DMS79 treated with DMSO at 0.1 percent for 48 hours (cell line): ENCODE measurements at regions not wholly inside any gene's neighbourhood (a gene's known extent, or its start where the extent isn't known, plus 50 kb on each side); places are given as distances from the start of the nearest gene placed in this dataset.
"Not testable (repeated sequence)": the region's sequence is repeated elsewhere in the genome, so short reads cannot be mapped to it uniquely, and the experiment has no call there.

Experiments
- DNase-seq: peaks from one replicate; lab custom pipeline; 2025; lab: John Stamatoyannopoulos, UW

GRCh38 chr11:134665571-134666270, 253.7 kb upstream of the B3GAT1 start:
- DNase-seq = no peak

GRCh38 chr11:134665188-134665535, 253.1 kb upstream of the B3GAT1 start:
- no peak for DNase-seq

DNA sequence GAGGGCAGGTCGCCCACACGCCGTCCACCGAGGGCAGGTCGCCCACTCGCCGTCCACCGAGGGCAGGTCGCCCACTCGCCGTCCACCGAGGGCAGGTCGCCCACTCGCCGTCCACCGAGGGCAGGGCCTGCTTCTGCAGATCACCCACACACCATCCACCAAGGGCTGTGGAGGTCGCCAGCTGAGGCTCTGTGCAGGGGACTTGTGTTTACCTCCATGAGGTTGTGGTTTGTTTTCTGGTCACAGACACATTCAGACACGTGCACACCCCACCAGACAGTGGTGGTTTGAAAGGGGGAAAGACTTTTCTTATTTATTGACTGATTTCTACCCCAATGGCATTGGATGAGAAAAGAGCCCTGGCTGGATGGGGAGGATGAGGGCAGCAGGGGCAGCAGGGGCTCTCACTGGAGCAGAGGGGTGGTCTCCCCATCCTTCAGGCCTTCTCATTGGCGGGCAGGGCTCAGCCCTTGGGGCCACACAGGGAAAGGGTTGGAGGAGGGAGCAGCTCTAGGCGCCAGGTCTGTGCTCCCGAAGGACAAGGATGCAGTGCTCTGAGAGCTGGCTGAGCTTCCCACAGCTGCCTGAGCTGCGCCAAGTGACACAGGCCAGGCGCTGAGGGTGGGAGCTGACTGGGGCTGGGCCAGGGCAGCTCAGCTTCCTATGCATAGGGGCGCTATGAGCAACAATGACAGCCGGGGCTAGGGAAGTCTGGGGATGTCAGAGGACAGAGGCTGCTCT, 252.6 kb upstream of the B3GAT1 start:
- no peak for DNase-seq

DNA sequence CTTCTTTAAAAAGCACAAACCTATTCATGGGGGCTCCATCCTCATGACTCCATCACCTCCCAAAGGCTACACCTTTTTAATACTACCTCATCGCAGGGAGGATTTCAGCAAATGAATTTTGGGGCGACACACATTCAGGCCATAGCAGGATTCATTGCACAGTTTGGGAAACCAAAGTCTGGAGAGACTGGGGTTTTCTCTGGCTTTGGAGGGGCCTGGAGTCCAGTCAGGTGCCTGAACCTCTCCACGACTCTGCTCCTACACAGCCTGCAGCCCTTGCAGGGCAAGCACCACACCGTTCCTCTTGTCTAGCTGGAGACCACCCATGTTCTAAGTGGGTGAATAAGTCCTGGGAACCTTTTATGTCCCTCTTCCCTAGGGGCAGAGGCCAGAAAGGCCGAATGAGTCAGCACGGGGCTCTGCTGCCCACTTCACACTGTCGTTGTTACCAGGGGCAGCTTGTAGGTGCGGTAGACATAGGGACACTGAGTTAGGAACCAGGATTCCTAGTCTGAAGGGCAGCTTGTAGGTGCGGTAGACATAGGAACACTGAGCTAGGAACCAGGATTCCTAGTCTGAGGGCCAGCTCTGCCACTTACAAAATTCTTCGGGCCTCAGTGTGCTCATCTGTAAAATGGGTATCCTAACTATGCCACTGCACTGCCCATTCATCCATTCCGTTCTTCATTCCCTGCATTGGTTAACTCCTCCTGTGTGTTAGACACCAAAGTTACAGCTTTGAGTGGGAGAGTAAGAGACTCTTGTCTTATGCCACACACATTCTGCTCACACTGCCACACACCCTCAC, 251.7 kb upstream of the B3GAT1 start:
- DNase-seq = no peak

DNA sequence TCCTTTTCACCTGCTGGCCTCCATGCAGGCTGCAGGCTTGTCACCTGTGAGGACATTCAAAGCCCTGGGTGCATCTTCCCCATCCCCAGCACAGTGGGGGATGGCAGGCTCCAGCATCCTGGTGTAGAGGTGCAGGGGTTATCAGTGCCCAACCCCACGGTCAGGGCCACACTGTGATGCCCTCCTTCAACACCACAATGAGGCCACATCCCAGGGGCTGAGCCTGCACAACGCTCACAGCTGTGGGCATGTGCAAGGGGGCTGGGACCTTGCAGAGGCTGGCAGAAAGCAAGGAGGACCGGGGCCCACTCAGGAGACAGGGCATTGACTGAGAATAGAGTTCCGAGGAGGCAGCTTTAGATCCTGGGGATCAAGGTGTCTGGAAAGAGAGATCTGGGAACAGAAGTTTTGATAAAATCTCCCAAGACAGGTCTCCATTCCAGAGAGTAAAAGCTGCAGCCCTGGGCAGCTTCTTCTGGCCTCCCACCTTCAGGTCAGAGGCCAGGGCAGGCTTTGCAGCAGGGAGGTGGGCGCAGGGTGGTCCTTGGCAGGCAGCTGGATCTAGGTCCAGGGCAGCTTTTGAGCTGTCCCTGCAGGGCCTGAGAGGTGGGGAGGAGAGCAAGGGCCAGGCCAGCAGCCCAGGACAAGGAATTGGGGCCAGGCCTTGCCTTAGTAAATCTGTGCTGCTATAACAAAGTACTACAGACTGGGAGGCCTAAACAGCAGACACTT, 250.8 kb upstream of the B3GAT1 start:
- DNase-seq = no peak

GRCh38 chr11:134661660-134662059, 249.6 kb upstream of the B3GAT1 start:
- DNase-seq = no peak

DNA sequence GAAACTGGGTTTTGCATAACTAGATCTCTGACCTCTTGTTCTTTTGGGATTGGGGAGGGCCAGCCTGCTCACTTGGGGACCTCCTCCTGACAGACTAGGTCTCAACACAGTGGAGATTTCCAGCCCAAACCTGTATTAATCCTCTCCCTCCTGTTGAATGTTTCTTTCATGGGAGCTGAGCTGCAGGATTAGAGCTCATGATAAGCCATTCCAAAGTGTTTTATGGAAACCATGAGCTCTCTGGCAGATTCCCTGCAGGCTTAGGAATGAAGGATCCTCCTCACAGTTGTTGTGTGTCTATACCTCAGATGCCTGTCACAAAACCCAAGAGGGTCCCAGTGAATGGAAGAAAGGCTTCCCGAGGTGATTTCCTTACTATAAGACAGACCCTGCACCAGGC, 248.4 kb upstream of the B3GAT1 start:
- no peak for DNase-seq

- no peak for DNase-seq
Measured at GRCh38 chr11:134659882-134660281, 247.8 kb upstream of the B3GAT1 start.

DNA sequence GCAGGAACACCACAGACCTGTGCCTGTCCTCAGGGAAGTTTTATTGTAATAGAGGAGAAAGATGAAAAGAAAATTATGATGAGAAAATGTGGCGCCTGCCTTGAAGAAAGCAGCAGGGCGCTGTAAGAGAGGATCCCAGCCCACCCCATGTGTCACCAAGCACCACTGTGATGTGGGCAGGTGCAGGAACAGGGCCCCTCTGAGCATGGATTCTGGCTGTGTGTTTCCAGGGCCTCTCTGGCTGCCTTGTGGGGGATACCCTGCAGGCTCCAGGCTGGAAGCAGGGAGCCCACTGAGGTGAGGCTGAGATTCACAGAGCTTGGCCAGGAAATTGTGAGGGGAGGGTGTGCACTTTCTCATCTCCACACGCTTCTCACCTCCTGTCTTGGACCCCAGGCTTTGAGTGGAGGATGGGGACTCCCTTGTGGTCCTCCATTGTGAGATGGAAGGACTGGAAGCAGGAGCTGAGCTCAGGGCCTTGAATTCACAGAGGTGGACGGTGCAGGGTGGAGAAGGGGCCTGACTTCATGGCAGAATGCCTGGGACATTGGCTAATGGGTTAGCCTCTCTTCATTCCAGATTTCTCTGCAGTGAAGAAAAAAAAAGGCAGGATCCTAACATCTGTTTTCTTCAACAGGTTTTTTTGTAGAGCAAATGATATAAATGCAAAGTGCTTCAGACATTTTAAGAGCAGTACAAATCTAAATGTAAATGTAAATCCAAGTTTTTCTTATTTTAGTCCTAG, 246.6 kb upstream of the B3GAT1 start:
- DNase-seq = no peak

GRCh38 chr11:134657631-134658030, 245.6 kb upstream of the B3GAT1 start:
- no peak for DNase-seq

- DNase-seq = no peak
Measured at GRCh38 chr11:134656861-134657540, 245.0 kb upstream of the B3GAT1 start.

- DNase-seq = not testable (repeated sequence)
Measured at GRCh38 chr11:134656086-134656840, 244.2 kb upstream of the B3GAT1 start.

DNA sequence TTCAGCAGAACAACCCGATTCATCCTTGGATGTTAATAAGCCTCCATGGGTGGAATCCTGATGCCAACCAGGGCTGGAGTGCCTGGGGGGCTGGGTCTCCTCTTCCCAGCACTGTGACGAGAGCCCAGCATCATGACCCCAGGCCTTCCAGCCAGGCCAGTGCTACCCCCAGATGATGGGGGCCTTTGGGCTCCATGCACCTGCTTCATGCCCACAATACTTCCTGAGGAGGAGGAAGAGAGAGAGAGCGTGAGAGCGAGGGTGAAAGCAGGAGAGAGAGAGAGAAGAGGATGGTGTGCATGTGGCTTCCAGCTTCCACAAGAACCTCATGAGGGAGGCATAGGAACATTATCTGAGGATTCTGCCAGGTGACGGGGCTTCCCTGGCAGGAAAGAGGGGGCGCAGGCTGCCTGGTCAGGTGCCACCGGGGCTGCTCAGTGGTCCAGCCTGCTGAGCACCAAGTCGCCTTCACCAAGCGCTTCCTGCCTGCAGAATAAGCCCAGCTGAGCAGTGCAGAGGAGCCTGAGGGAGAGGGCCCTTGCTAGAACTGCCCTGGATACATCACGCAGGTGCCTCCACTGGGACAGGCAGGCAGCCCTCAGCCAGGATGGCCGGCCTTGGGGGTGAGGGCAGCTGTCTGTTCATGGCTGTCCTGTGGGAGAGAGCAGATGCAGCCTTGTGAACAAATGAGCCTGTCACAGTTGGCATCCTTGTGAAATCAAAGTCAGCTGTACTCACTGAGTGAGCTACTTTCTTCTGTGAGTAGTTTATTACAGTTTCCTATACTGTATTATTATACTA, 243.3 kb upstream of the B3GAT1 start:
- no peak for DNase-seq

DNA sequence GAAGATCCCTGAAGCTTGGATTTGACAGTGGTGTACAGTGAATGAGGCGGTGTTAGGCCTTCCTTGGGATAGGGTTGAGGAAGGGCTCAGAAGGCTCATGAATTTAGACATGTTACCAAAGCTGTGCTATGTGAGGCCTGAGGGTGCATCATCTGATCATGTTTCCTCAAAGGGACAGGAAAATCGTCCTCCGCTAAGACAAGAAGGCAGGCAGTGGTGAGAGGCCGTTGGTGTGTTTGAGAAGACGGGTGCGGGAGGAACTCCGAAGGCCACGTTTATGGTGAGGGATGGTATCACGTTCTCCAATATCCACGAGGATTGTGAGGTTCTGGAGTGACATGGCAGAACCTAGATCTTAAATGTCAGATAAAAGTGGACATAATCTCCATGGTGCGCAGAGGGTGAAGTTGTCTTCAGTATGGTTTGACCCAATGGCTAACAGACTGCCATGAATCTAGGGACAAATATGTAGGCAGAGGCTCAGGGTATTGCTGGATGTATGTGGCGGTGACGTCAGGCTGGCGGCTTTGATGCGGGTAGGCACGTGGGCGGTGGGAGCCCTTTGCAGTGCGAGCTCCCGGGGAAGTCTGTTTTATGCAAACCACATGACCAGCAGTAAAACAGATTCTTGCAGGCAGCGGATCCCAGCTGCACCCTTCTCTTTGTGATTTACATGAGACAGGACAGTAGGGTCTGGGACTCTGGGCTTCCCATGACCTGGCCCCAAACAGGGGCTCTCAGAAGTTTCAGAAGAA, 242.3 kb upstream of the B3GAT1 start:
- DNase-seq = no peak

- no peak for DNase-seq
Measured at GRCh38 chr11:134652586-134653255, 240.7 kb upstream of the B3GAT1 start.

DNA sequence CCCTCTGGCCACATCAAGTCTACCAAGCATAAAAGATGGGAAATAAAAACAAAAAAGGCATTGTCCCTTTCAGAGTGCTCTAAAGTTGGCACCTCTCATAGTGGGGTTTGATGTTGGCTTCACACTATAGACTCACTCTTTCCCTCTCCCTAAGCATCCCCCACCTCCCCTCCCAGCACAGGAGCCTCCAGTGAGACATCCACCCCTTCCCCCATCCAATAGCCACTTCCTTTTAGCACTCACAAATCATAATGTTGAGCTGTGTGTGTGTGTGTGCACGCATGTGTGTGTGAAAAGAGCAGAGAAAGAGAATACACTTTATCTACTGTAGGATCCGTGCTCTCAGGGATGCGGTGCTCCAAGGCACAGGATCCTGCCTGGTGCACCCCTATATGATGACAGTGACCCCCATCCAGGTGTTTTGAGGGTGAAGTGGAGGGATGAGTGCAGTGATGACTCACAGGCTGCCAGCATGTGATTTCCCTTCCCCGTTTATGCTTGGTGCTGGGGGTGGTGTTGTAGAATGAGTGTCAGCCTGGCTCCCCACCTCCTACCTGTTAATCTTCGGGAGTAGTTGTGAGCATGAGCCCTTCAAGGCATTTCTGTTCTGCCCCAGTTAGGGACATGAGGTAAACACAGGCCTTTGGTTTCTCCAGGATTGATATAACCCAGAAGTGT, 235.2 kb upstream of the B3GAT1 start:
- DNase-seq = no peak

GRCh38 chr11:134646561-134646960, 234.5 kb upstream of the B3GAT1 start:
- no peak for DNase-seq
